Naive B cell (primary cell): ENCODE measurements at regions not wholly inside any gene's neighbourhood (a gene's known extent, or its start where the extent isn't known, plus 50 kb on each side); places are given as distances from the start of the nearest gene placed in this dataset.

ENCODE experiments used
- ATAC-seq, 2 donors: fragments of 150-1000 bp; cut with Tn5 transposase; 2 replicates each; pipeline ENCODE4 v1.10.0; 2021; ENCODE audit warnings: low read depth in 2 of 2, mild to moderate bottlenecking in 2 of 2, moderate library complexity in 2 of 2
- DNase-seq: peaks from one replicate; pipeline ENCODE4 v3.0.0; 2022
- H3K27ac Mint-ChIP-seq, 6 donors: one replicate each; pipeline ENCODE4 v1.8.0; 2020 to 2022; ENCODE audit warnings: mild to moderate bottlenecking in 6 of 6, mixed read lengths in 6 of 6, moderate library complexity in 5 of 6, inconsistent platforms in 2 of 6
- H3K27me3 Mint-ChIP-seq, 3 donors: one replicate each; pipeline ENCODE4 v1.8.0; 2021 to 2022; ENCODE audit warnings: mixed read lengths in 3 of 3, mild to moderate bottlenecking in 1 of 3
- H3K36me3 Mint-ChIP-seq, 2 donors: one replicate each; pipeline ENCODE4 v1.8.0; 2020 to 2022; ENCODE audit warnings: mixed read lengths in 2 of 2, inconsistent platforms in 1 of 2, mild to moderate bottlenecking in 1 of 2
- H3K4me1 Mint-ChIP-seq, 3 donors: one replicate each; pipeline ENCODE4 v1.8.0; 2020 to 2022; ENCODE audit warnings: mixed read lengths in 3 of 3, inconsistent platforms in 1 of 3, mild to moderate bottlenecking in 1 of 3, moderate library complexity in 1 of 3
- H3K4me3 Mint-ChIP-seq, 8 donors: one replicate each; pipeline ENCODE4 v1.8.0; 2020 to 2022; ENCODE audit warnings: mild to moderate bottlenecking in 8 of 8, mixed read lengths in 8 of 8, moderate library complexity in 8 of 8, inconsistent platforms in 2 of 8
- H3K9me3 Mint-ChIP-seq, 7 donors: one replicate each; pipeline ENCODE4 v1.8.0; 2020 to 2022; ENCODE audit warnings: mixed read lengths in 7 of 7, mild to moderate bottlenecking in 5 of 7, inconsistent platforms in 2 of 7, moderate library complexity in 1 of 7

DNA sequence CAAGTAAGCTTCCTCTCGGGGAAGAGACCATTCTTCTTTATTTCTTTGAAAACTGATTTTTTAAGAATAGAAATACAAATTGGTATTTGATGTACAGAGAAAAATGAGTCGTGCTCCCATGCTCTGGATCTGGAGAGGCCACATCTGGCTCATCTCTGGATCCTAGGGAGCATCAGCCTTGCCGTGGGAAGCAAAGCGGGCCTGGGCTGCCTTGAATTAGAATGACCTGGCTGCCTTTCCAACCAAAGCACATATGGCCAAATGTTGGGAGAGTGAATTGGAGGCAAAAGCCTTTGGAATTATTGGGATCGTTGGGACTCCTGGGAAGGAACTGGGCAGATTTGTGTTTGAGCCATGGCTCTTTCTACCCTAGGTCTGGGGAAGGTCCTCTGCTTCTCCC, 80.0 kb downstream of the SLC25A47 start:
- Mint-ChIP-seq H3K9me3 (no peaks in the 10 kb centered on the region), H3K27ac (no peak overlapping the region), H3K4me3 (no peak overlapping the region), H3K27me3 (no peaks in the 10 kb centered on the region), H3K4me1 (peaks cover 20 to 31% (median 22%) of the 10 kb centered on the region in 3 donors), H3K36me3 (no peaks in the 10 kb centered on the region)
- ATAC-seq (no peak), DNase-seq (no peak)

DNA sequence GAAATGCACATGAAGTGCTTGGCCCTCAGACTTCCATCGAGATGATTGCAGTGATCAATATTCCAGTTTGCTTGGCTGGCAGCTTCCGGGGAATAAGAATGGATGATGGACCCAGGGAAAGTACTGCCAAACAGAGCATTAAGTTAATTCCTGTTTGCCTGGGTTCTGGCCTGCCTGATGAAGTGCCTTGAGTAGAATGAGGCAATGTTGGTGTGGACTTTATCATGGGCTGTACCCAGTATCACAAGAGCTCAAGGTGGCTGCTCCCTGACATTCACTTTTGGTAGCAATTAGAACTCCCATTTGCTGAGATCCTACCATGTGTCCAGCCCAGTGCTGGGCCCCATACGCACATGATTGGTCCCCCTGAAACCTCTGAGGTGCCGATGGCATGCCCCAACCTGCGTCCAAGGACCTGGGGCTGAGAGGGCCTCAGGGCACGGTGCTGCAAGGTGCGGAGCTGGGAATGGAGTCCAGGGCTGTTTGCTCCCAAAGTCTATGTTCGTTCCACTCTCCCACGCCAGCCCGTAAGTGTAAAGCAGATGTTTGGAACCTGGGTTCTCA, 80.7 kb downstream of the SLC25A47 start:
- Mint-ChIP-seq H3K9me3 (no peaks in the 10 kb centered on the region), H3K27me3 (no peaks in the 10 kb centered on the region), H3K27ac (no peak overlapping the region), H3K4me1 (peaks cover 20 to 31% (median 22%) of the 10 kb centered on the region in 3 donors), H3K36me3 (no peaks in the 10 kb centered on the region), H3K4me3 (no peak overlapping the region)
- ATAC-seq (no peak), DNase-seq (no peak)

DNA sequence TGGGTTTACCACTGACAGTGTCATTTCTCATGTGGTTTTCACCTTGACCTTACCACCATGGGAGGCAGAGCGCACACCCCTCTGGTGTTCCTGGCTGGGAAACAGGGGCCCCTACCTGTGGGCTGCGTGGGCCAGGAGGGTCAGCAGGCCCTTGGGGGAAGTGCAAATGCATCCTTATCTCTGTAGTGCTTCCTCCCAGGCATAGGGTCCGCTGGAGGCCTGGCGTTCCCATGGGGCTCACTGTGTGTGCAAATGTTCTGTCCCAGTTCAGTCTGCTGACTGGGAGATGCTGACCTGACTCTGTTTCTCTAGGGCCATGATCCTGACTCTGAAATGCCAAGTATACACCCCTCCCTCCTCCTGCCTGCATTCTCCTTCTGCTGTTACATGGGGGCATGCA, 81.3 kb downstream of the SLC25A47 start:
- Mint-ChIP-seq H3K4me1 (peaks cover 18 to 31% (median 20%) of the 10 kb centered on the region in 3 donors), H3K27me3 (no peaks in the 10 kb centered on the region), H3K9me3 (no peaks in the 10 kb centered on the region), H3K4me3 (no peak overlapping the region), H3K36me3 (no peaks in the 10 kb centered on the region), H3K27ac (no peak overlapping the region)
- DNase-seq, result no peak
- no peak for ATAC-seq

DNA sequence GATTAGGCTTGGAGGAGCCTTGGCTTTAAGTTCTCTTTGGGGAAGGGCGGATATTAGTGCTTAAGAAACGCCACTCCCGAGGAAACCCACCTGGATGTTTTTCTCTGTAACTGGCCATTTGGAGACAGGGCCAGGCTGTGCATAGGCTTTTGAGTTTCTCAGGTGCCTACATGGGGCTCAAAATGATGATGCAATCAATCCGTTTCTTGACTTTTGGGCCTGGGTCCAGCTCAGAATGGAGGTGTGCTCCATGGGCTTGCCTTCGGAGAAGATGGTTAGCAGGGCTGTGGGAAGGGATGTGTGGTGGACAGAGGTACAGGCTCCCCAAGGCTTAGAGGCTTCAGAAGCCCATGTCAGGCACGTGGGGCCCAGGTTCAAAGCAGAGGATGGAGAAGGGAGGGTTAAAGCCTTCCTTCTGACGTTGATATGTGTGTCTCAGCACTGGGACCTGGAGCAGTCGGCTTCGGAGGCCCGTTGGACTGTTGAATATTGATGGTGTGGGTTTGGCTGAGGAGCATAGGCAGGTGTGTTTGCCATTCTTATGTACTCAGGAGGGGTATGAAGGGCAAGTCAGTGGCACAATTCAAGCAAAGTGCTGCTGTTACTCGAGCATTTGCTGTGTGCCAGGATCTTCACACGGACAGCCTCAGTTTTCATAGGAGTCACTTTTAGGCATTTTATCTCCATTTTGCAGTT, 82.8 kb downstream of the SLC25A47 start:
- H3K27me3 Mint-ChIP-seq, result no peaks in the 10 kb centered on the region
- ATAC-seq (no peak), DNase-seq (no peak)
- H3K9me3 Mint-ChIP-seq, result no peaks in the 10 kb centered on the region
- peaks cover 17 to 31% (median 20%) of the 10 kb centered on the region in 3 donors for H3K4me1 Mint-ChIP-seq
- H3K36me3 Mint-ChIP-seq, result no peaks in the 10 kb centered on the region
- H3K27ac Mint-ChIP-seq, result peak overlapping the region in 4 of 6 donors; percentile 33 to 93 (median 70)
- peak overlapping the region in 1 of 8 donors; percentile 12 for H3K4me3 Mint-ChIP-seq

DNA sequence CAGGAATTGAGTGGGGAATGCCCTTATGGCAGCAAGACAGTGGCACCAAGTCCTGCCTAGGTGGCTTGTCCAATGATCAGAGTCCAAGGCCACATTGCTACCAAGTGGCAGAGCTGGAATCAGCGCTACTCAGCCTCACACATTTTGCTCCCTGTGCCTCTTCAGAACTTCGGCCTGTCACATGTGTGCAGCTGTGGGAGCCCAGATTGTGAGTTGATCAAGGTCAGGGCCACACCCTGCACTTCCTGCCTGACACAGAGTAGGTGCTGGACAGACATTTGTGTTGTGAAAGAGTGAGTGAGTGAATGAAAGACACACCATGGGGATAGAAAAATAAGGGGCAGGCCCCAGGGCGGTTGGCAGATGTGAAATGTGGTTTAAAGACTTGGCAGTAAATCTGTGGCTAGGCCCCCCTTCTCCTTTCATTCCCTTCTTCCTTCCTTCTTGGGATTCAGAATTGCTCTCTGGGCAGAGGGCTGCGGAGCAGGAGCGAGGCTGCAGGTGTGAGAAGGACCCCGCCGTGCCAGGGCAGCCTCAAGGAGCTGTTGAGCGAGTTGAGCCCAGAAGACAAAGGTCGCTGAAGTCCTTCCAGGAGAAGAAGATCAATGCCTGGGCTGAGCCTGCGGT, 83.5 kb downstream of the SLC25A47 start:
- no peaks in the 10 kb centered on the region for H3K27me3 Mint-ChIP-seq
- no peak for DNase-seq
- no peaks in the 10 kb centered on the region for H3K36me3 Mint-ChIP-seq
- no peaks in the 10 kb centered on the region for H3K9me3 Mint-ChIP-seq
- H3K4me1 Mint-ChIP-seq, result peaks cover 17 to 30% (median 20%) of the 10 kb centered on the region in 3 donors
- no peak for ATAC-seq
- peak overlapping the region; percentile 21 to 93 (median 54) for H3K27ac Mint-ChIP-seq
- H3K4me3 Mint-ChIP-seq, result peak overlapping the region in 1 of 8 donors; percentile 55

DNA sequence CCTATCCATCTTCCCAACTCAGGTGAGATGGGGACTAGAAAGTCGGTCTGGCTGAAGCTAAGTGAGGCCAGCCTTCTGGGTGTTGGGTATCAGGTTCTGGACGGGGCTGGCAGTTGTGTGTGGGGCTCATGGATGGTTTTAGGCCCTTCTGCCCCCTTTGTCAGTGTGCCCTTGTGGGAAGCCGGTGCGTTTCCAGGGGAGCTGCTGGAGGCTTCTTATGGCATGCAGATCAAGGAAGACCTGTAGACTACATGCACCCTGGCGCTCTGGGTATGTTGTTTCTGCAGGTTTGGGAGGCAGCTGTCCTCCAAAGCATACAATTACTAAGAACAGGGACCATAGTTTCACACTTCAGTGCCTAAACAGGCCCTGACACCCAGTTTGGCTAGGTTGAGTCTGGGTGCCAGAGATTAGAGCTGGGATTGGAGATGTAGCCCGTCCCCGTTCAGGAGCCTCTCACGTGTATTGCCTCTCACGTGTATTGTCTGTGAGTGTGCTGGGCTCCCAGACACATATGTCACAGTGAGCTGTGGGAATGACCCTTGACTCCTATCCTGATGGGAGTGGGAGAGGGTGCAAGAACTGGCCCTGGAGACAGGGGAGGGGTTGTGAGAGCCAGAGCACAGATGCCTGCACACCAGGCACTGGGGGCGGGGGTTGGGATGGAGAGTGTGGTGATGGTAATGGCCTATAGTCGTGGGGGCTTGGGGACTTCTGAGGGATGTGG, 84.4 kb downstream of the SLC25A47 start:
- no peak for ATAC-seq
- H3K27ac Mint-ChIP-seq, result peak overlapping the region in 1 of 6 donors; percentile 44
- H3K4me1 Mint-ChIP-seq, result peaks cover 17 to 28% (median 20%) of the 10 kb centered on the region in 3 donors

DNA sequence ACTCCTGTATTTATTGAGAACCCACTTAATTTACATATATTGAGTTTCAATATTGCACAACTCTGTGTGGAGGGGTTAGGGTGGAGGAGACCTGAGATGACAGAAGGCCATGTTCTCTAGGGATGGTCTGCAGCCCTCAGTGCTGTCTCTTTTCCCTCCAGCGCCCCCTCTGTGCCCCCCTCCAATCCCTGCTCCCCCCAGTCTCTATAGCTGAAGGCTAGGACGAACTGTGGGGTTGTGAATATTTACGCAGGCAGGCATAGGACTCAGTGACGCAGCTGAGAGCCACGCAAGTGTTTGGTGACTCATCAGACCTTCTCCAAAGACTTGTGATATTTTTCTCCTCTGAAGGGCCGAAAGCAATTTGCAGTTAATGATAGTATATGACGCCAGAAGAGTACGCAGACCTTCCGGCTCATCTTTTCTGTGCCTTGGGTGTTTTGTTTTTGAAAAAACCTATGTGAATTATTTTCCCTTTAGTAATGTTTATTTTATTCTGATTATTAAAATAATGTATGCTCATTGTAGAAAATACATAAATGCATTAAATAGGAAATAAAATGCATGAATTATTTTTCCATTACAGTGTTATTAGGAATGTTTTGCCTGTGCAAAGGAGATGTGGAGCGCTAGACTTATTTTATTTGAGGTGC, 85.3 kb downstream of the SLC25A47 start:
- peaks cover 17 to 28% (median 20%) of the 10 kb centered on the region in 3 donors for H3K4me1 Mint-ChIP-seq
- no peaks in the 10 kb centered on the region for H3K9me3 Mint-ChIP-seq
- no peak overlapping the region for H3K4me3 Mint-ChIP-seq
- ATAC-seq (no peak), DNase-seq (no peak)
- no peaks in the 10 kb centered on the region for H3K27me3 Mint-ChIP-seq
- peak overlapping the region in 1 of 6 donors; percentile 65 for H3K27ac Mint-ChIP-seq
- H3K36me3 Mint-ChIP-seq, result no peaks in the 10 kb centered on the region

More for the DNA sequence above, 84.4 kb downstream of the SLC25A47 start:
- no peak overlapping the region for H3K4me3 Mint-ChIP-seq
- H3K27me3 Mint-ChIP-seq, result no peaks in the 10 kb centered on the region
- H3K9me3 Mint-ChIP-seq, result no peaks in the 10 kb centered on the region
- H3K36me3 Mint-ChIP-seq, result no peaks in the 10 kb centered on the region
- no peak for DNase-seq

DNA sequence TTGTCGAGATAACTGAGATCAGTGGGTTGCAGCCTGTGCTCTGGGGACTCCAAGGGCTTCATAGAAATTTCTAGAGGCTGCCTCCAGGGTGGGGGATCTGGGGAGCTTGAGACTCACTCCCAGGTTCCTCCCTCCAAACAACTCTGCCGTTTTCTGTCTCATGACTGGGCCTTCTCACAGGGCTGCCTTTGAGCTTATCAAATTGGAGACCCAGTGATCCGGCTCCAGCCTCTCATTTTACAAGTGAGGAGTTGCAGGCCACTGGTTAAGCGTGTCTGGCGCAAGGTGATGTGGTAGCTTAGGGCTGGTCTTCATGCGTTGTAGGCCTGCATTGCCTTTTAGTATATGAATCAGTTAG, 85.8 kb downstream of the SLC25A47 start:
- no peaks in the 10 kb centered on the region for H3K27me3 Mint-ChIP-seq
- DNase-seq (no peak), ATAC-seq (no peak)
- H3K4me1 Mint-ChIP-seq, result peaks cover 17 to 28% (median 20%) of the 10 kb centered on the region in 3 donors
- no peak overlapping the region for H3K27ac Mint-ChIP-seq
- no peak overlapping the region for H3K4me3 Mint-ChIP-seq
- H3K36me3 Mint-ChIP-seq, result no peaks in the 10 kb centered on the region
- H3K9me3 Mint-ChIP-seq, result no peaks in the 10 kb centered on the region

DNA sequence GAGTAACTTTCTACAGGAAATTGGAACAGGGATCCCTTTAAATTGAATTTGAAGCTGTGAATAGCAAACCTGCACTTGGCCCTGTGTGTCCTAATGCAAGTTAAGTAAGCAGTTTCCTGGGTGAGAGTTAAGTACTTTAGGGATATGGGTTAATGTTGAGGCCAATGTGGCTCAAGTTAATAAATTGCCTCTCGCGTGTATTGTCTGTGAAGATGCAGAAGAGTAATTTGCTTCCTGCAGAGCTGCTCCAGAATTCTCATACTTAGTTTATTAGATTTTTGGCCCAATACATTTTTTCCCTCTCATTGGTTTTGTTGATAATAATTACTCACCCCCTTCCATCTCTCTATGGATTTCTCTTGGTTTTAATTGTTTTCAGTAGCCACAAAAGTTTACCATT, 86.5 kb downstream of the SLC25A47 start:
- DNase-seq (no peak), ATAC-seq (no peak)
- Mint-ChIP-seq H3K27ac (peak overlapping the region in 1 of 6 donors; percentile 37), H3K36me3 (no peaks in the 10 kb centered on the region), H3K27me3 (no peaks in the 10 kb centered on the region), H3K4me3 (no peak overlapping the region), H3K4me1 (peaks cover 13 to 27% (median 20%) of the 10 kb centered on the region in 3 donors), H3K9me3 (no peaks in the 10 kb centered on the region)

DNA sequence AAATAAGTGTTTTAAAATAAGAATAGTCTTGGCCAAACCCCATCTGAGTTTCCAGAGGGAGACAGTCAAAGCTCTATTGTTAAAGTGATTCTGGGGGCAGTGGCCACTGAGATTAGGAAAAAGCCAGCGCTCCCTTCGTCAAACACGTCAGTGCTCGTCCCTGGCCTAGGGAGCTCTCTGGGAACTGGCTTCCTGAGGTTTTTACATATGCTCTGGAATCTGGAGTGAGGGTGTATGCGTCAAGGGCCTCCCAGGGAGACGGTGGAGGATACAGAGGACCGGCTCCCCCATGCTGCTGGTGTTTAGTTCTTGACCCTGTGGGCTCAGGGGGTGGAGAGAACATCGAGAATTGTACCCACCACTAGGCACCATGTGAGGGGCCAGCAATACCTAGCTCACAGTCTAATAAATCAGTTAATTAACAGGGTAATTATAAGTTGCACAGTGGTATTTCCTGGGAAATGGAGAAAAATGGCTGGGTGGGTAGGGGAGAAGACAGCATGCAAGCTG, 87.0 kb downstream of the SLC25A47 start:
- Mint-ChIP-seq H3K4me1 (peaks cover 11 to 24% (median 20%) of the 10 kb centered on the region in 3 donors), H3K36me3 (no peaks in the 10 kb centered on the region), H3K27me3 (no peaks in the 10 kb centered on the region), H3K9me3 (no peaks in the 10 kb centered on the region), H3K27ac (no peak overlapping the region), H3K4me3 (no peak overlapping the region)
- DNase-seq, result no peak
- ATAC-seq, result no peak

DNA sequence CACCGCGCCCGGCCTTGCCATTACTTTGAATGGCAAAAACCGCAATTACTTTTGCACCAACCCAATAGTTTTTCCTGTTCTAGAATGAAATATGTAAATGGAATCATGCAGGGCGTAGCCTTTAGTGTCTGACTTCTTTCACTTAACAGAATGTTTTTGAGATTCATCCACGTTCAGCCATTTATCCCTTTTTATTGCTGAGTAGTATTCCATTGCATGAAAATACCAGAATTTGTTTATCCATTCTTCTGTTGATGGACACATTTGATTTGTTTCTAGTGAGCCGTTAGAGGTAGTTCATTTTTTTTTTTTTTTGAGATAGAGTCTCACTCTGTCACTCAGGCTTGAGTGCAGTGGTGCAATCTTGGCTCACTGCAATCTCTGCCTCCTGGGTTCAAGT, 90.6 kb downstream of the SLC25A47 start:
- DNase-seq (no peak), ATAC-seq (no peak)
- Mint-ChIP-seq H3K36me3 (no peaks in the 10 kb centered on the region), H3K27ac (no peak overlapping the region), H3K9me3 (no peaks in the 10 kb centered on the region), H3K4me1 (peaks cover 0 to 3% (median 2%) of the 10 kb centered on the region in 3 donors), H3K27me3 (no peaks in the 10 kb centered on the region), H3K4me3 (no peak overlapping the region)

DNA sequence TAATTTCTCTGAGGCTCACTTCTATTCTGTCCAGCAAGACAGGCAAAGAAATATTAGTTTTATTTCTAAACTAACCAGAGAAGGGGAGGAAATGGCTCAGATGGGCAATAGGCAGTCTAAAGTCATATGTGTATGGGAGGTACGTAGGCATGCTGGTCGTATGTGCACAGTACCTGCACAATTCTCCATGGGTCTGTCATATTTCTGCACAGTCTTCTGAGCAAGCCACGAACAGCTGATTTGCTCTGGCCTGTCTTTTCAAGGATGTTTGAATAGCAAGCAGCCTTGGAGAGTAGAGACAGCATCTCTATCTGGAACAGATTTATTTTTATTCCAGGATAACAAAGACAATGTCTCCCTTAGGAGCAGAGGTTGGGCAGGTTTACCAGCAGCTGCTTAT, 92.1 kb downstream of the SLC25A47 start:
- Mint-ChIP-seq H3K36me3 (peaks cover 5 to 8% of the 10 kb centered on the region in 2 donors), H3K4me1 (peaks cover 4 to 7% (median 6%) of the 10 kb centered on the region in 3 donors), H3K27me3 (no peaks in the 10 kb centered on the region), H3K4me3 (no peak overlapping the region), H3K27ac (no peak overlapping the region), H3K9me3 (peaks cover 0 to 4% (median 0%) of the 10 kb centered on the region in 7 donors)
- DNase-seq, result no peak
- no peak for ATAC-seq

DNA sequence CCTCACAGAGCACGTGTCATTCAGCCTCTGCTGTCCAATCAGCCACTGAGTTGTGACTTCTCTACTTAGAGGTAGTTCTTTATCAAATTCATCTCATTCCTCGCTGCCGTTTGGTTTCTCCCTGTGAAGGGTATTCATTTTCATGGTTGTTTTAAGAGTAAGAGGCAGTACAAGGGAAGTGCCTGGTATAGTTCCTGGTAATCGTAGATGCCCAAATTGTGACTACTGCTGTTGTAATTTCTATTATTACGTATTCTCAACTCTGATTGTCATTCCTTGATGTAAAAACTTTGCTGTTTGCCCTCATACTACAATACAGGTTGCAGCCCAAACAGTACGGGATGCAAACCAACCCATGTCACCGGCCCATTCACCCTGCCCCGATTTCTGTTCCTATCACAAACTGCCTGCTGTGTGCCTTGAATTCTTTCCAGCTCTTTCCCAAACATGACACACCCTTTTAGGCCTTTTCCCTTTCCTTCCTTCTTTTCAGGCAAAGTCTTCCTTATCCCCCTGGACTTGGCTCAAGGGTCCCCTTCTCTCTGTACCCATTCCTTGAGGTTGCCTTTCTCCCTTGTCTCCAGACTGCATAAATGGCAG, 93.0 kb downstream of the SLC25A47 start:
- Mint-ChIP-seq H3K4me1 (peaks cover 4 to 7% (median 6%) of the 10 kb centered on the region in 3 donors), H3K27me3 (no peaks in the 10 kb centered on the region), H3K36me3 (peaks cover 5 to 8% of the 10 kb centered on the region in 2 donors), H3K27ac (peak overlapping the region in 1 of 6 donors; percentile 50), H3K4me3 (no peak overlapping the region), H3K9me3 (peaks cover 0 to 4% (median 0%) of the 10 kb centered on the region in 7 donors)
- DNase-seq, result no peak
- no peak for ATAC-seq
